H9 (cell line): ENCODE measurements at regions not wholly inside any gene's neighbourhood (a gene's known extent, or its start where the extent isn't known, plus 50 kb on each side); places are given as distances from the start of the nearest gene placed in this dataset.

Source experiments
- DNase-seq: peaks from one replicate; pipeline ENCODE4 v3.0.0-alpha.2; 2017
- H2AFZ ChIP-seq: one replicate; pipeline ENCODE4 v1.6.1; 2013; ENCODE audit warnings: mild to moderate bottlenecking, low read length, control low read depth, moderate library complexity
- H2AK5ac ChIP-seq: 2 replicates; pipeline ENCODE4 v1.6.1; 2013; ENCODE audit warnings: low read length, control low read depth, mixed read lengths; ENCODE audit not compliant: insufficient read length
- H2BK120ac ChIP-seq: one replicate; pipeline ENCODE4 v1.6.1; 2013; ENCODE audit warnings: low read depth, mild to moderate bottlenecking, low read length, control low read depth, inconsistent platforms; ENCODE audit not compliant: poor library complexity, severe bottlenecking
- H2BK12ac ChIP-seq: 2 replicates; pipeline ENCODE4 v1.6.1; 2013; ENCODE audit warnings: low read length, control low read depth, mixed read lengths, low read depth; ENCODE audit not compliant: insufficient read length
- H2BK15ac ChIP-seq: 2 replicates; pipeline ENCODE4 v1.6.1; 2013; ENCODE audit warnings: low read depth, low read length, control low read depth
- H2BK20ac ChIP-seq: one replicate; pipeline ENCODE4 v1.6.1; 2013; ENCODE audit warnings: low read depth, mild to moderate bottlenecking, low read length, control low read depth, inconsistent platforms; ENCODE audit not compliant: poor library complexity, severe bottlenecking
- H2BK5ac ChIP-seq: 2 replicates; pipeline ENCODE4 v1.6.1; 2013; ENCODE audit warnings: low read length, control low read depth, mixed read lengths; ENCODE audit not compliant: insufficient read length
- H3K14ac ChIP-seq: 2 replicates; pipeline ENCODE4 v1.6.1; 2013; ENCODE audit warnings: low read length, control low read depth; ENCODE audit not compliant: insufficient read depth
- H3K18ac ChIP-seq: 2 replicates; pipeline ENCODE4 v1.6.1; 2013; ENCODE audit warnings: low read depth, mild to moderate bottlenecking, mixed read lengths, low read length, control low read depth; ENCODE audit not compliant: insufficient read length
- H3K23ac ChIP-seq: 2 replicates; pipeline ENCODE4 v1.6.1; 2013; ENCODE audit warnings: low read length, control low read depth, mixed read lengths, low read depth; ENCODE audit not compliant: insufficient read length
- H3K23me2 ChIP-seq: 2 replicates; pipeline ENCODE4 v1.6.1; 2013; ENCODE audit warnings: low read depth, mild to moderate bottlenecking, mixed read lengths, low read length, control low read depth; ENCODE audit not compliant: insufficient read length, poor library complexity, severe bottlenecking
- H3K27ac ChIP-seq: 2 replicates; pipeline ENCODE4 v1.5.1; 2013; ENCODE audit warnings: low read length, control low read depth, mixed read lengths, low read depth; ENCODE audit not compliant: insufficient read length
- H3K27me3 ChIP-seq: 2 replicates; pipeline ENCODE4 v1.6.1; 2013; ENCODE audit warnings: low read length, control low read depth, inconsistent platforms; ENCODE audit not compliant: insufficient read depth
- H3K4ac ChIP-seq: 2 replicates; pipeline ENCODE4 v1.6.1; 2013; ENCODE audit warnings: low read depth, mild to moderate bottlenecking, control low read depth, inconsistent platforms, low read length, moderate library complexity
- H3K4me1 ChIP-seq: 2 replicates; pipeline ENCODE4 v1.6.1; 2013; ENCODE audit warnings: low read length, control low read depth, inconsistent platforms; ENCODE audit not compliant: insufficient read depth
- H3K4me2 ChIP-seq: 2 replicates; pipeline ENCODE4 v1.6.1; 2013; ENCODE audit warnings: low read length, control low read depth, mixed read lengths; ENCODE audit not compliant: insufficient read length, insufficient read depth
- H3K56ac ChIP-seq: 2 replicates; pipeline ENCODE4 v1.6.1; 2013; ENCODE audit warnings: low read depth, mild to moderate bottlenecking, mixed read lengths, low read length, control low read depth; ENCODE audit not compliant: insufficient read length
- H3K79me1 ChIP-seq: 2 replicates; pipeline ENCODE4 v1.6.1; 2013; ENCODE audit warnings: low read depth, mild to moderate bottlenecking, moderate library complexity, low read length, control low read depth, inconsistent platforms; ENCODE audit not compliant: insufficient read depth, poor library complexity, severe bottlenecking
- H3K79me2 ChIP-seq: 2 replicates; pipeline ENCODE4 v1.6.1; 2013; ENCODE audit warnings: low read length, control low read depth, inconsistent platforms; ENCODE audit not compliant: insufficient read depth
- H3K9ac ChIP-seq: 2 replicates; pipeline ENCODE4 v1.6.1; 2013; ENCODE audit warnings: low read length, control low read depth, mixed read lengths; ENCODE audit not compliant: insufficient read length; ENCODE audit errors: extremely low read depth
- H3K9me3 ChIP-seq: one replicate; pipeline ENCODE4 v1.6.1; 2013; ENCODE audit warnings: low read depth, low read length, inconsistent platforms; ENCODE audit not compliant: control insufficient read depth
- H3T11ph ChIP-seq: one replicate; pipeline ENCODE4 v1.6.1; 2013; ENCODE audit warnings: mild to moderate bottlenecking, low read length, control low read depth, inconsistent platforms
- H4K20me1 ChIP-seq: one replicate; pipeline ENCODE4 v1.6.1; 2013; ENCODE audit not compliant: control insufficient read depth, insufficient read length, insufficient read depth
- H4K5ac ChIP-seq: 2 replicates; pipeline ENCODE4 v1.6.1; 2013; ENCODE audit warnings: low read depth, mild to moderate bottlenecking, mixed read lengths, low read length, control low read depth; ENCODE audit not compliant: insufficient read length
- H4K8ac ChIP-seq: replicated peaks from 2 replicates; pipeline ENCODE4 v1.6.1; 2013; ENCODE audit warnings: low read length, control low read depth, mixed read lengths, low read depth; ENCODE audit not compliant: insufficient read length
- H4K91ac ChIP-seq: 2 replicates; pipeline ENCODE4 v1.6.1; 2013; ENCODE audit warnings: low read depth, mild to moderate bottlenecking, moderate library complexity, mixed read lengths, low read length, control low read depth; ENCODE audit not compliant: insufficient read length
- H3K27ac Mint-ChIP-seq, 3 experiments: 2 replicates in 2 of 3; 3 replicates in 1 of 3; pipeline ENCODE4 v1.8.0; 2020 to 2021; ENCODE audit warnings: mixed read lengths in 3 of 3, mild to moderate bottlenecking in 1 of 3, moderate library complexity in 1 of 3
- H3K27me3 Mint-ChIP-seq: 2 replicates; pipeline ENCODE4 v1.8.0; 2021; ENCODE audit warnings: low read depth, mild to moderate bottlenecking, moderate library complexity, mixed read lengths
- H3K36me3 Mint-ChIP-seq, 3 experiments: 2 replicates in 2 of 3; 3 replicates in 1 of 3; pipeline ENCODE4 v1.8.0; 2020 to 2021; ENCODE audit warnings: low read depth in 3 of 3, mixed read lengths in 3 of 3; ENCODE audit not compliant: insufficient read depth in 1 of 3
- H3K4me1 Mint-ChIP-seq, 2 experiments: 2 replicates each; pipeline ENCODE4 v1.8.0; 2020; ENCODE audit warnings: mixed read lengths in 2 of 2
- H3K4me3 Mint-ChIP-seq, 2 experiments: 2 replicates in 1 of 2; 3 replicates in 1 of 2; pipeline ENCODE4 v1.8.0; 2020 to 2021; ENCODE audit warnings: mild to moderate bottlenecking in 2 of 2, mixed read lengths in 2 of 2, moderate library complexity in 1 of 2
- H3K9me3 Mint-ChIP-seq, 2 experiments: 2 replicates in 1 of 2; 3 replicates in 1 of 2; pipeline ENCODE4 v1.8.0; 2020; ENCODE audit warnings: mild to moderate bottlenecking in 2 of 2, mixed read lengths in 2 of 2, moderate library complexity in 1 of 2
- WGBS: extraction: QIAGEN DNeasy Blood & Tissue Kit; methylation state at CpG from one replicate; pipeline ENCODE4 v1.1.7; 2013; ENCODE audit warnings: missing lambda C conversion rate, low lambda C conversion rate, mixed read lengths; ENCODE audit not compliant: insufficient read length; ENCODE audit errors: extremely low coverage; 5-methylcytosine and 5-hydroxymethylcytosine counted together
- TF ChIP-seq, protein P1 (sequence below): fragments of 200-600 bp; sonication (generic); conservative IDR thresholded peaks from 3 replicates; pipeline ENCODE4 v1.8.0; 2021; ENCODE audit warnings: antibody characterized with exemption, mild to moderate bottlenecking

DNA sequence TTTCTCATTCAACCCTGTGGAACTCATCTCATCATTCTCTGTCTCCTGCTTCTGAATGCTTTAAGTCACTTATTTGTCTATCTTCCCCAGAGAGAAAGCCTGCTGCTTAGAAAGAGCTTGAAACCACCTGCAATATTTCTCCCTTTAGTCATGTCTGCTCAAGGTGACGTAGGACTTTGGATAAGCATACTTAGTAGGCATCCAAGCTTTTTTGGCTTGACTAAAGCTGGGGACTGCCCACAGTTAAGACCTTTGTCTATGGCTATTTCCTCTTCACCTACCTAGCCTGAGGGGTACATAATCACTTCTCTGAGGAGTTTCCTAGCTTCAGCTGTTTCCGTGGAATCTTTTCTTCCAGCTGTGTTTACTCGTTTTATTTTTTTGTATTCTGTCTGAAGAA is 665.8 kb upstream of the CAMK1G start:
- no peak overlapping the region for H3K4me3 Mint-ChIP-seq
- Histone ChIP-seq H3K56ac (no peak overlapping the region), H3K4me1 (no peaks in the 10 kb centered on the region), H3K9ac (no peak overlapping the region), H2AK5ac (no peak overlapping the region), H3T11ph (no peak overlapping the region), H3K9me3 (no peaks in the 10 kb centered on the region), H4K5ac (no peak overlapping the region), H2AFZ (no peak overlapping the region), H3K79me2 (no peaks in the 10 kb centered on the region), H3K18ac (no peak overlapping the region), H3K4me2 (no peak overlapping the region), H3K23me2 (no peaks in the 10 kb centered on the region), H4K8ac (no peak overlapping the region), H4K91ac (no peak overlapping the region), H2BK120ac (no peak overlapping the region), H3K23ac (no peak overlapping the region), H2BK15ac (no peak overlapping the region), H2BK12ac (no peak overlapping the region), H3K14ac (no peak overlapping the region), H3K27me3 (no peaks in the 10 kb centered on the region), H4K20me1 (no peaks in the 10 kb centered on the region), H2BK5ac (no peak overlapping the region), H3K4ac (no peak overlapping the region), H2BK20ac (no peak overlapping the region), H3K27ac (no peak overlapping the region), H3K79me1 (no peaks in the 10 kb centered on the region)
- H3K9me3 Mint-ChIP-seq, result peaks cover 0 to 3% of the 10 kb centered on the region in 2 experiments; a peak in 3 of 5 replicates
- no peaks in the 10 kb centered on the region for H3K4me1 Mint-ChIP-seq
- no peaks in the 10 kb centered on the region for H3K27me3 Mint-ChIP-seq
- TF ChIP-seq, protein P1, sequence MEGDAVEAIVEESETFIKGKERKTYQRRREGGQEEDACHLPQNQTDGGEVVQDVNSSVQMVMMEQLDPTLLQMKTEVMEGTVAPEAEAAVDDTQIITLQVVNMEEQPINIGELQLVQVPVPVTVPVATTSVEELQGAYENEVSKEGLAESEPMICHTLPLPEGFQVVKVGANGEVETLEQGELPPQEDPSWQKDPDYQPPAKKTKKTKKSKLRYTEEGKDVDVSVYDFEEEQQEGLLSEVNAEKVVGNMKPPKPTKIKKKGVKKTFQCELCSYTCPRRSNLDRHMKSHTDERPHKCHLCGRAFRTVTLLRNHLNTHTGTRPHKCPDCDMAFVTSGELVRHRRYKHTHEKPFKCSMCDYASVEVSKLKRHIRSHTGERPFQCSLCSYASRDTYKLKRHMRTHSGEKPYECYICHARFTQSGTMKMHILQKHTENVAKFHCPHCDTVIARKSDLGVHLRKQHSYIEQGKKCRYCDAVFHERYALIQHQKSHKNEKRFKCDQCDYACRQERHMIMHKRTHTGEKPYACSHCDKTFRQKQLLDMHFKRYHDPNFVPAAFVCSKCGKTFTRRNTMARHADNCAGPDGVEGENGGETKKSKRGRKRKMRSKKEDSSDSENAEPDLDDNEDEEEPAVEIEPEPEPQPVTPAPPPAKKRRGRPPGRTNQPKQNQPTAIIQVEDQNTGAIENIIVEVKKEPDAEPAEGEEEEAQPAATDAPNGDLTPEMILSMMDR, result no peak
- no peak overlapping the region for H3K27ac Mint-ChIP-seq
- DNase-seq, result no peak
- no CpG with 5 or more reads among the region's 3 CpGs for WGBS
- H3K36me3 Mint-ChIP-seq, result no peaks in the 10 kb centered on the region; a peak in 1 of 7 replicates
